ENCODE measurements at regions not wholly inside any gene's neighbourhood (a gene's known extent, or its start where the extent isn't known, plus 50 kb on each side); places are given as distances from the start of the nearest gene placed in this dataset.

- TF ChIP-seq POLR2A (IDR thresholded peaks at IDR 0.05; ENCODE audit: low read depth, low read length) (no peak), TAF1 (IDR thresholded peaks at IDR 0.05; ENCODE audit: borderline replicate concordance, low read depth, low read length) (no peak)
These were observed 598.1 kb upstream of the GOLIM4 start for GRCh38 chr3:168693870-168694269.
